ENCODE measurements at regions not wholly inside any gene's neighbourhood (a gene's known extent, or its start where the extent isn't known, plus 50 kb on each side); places are given as distances from the start of the nearest gene placed in this dataset.

GRCh38 chr12:125336246-125336645 lies 271.0 kb downstream of the AACS start:
- TF ChIP-seq CTCF (IDR thresholded peaks at IDR 0.05) (no peak), EZH2 (IDR thresholded peaks at IDR 0.05) (no peak)
